Skeletal muscle cell (primary cell): ENCODE measurements at regions not wholly inside any gene's neighbourhood (a gene's known extent, or its start where the extent isn't known, plus 50 kb on each side); places are given as distances from the start of the nearest gene placed in this dataset.
"Not testable (repeated sequence)": the region's sequence is repeated elsewhere in the genome, so short reads cannot be mapped to it uniquely, and the experiment has no call there.

Experiments
- DNase-seq: peaks from one replicate; pipeline ENCODE4 v3.0.0-alpha.2; 2010; ENCODE audit warnings: low read depth
- H3K4me3 ChIP-seq: 2 replicates; pipeline ENCODE4 v1.5.1; 2011; ENCODE audit warnings: low read depth, mild to moderate bottlenecking, control low read depth, low read length, moderate library complexity

DNA sequence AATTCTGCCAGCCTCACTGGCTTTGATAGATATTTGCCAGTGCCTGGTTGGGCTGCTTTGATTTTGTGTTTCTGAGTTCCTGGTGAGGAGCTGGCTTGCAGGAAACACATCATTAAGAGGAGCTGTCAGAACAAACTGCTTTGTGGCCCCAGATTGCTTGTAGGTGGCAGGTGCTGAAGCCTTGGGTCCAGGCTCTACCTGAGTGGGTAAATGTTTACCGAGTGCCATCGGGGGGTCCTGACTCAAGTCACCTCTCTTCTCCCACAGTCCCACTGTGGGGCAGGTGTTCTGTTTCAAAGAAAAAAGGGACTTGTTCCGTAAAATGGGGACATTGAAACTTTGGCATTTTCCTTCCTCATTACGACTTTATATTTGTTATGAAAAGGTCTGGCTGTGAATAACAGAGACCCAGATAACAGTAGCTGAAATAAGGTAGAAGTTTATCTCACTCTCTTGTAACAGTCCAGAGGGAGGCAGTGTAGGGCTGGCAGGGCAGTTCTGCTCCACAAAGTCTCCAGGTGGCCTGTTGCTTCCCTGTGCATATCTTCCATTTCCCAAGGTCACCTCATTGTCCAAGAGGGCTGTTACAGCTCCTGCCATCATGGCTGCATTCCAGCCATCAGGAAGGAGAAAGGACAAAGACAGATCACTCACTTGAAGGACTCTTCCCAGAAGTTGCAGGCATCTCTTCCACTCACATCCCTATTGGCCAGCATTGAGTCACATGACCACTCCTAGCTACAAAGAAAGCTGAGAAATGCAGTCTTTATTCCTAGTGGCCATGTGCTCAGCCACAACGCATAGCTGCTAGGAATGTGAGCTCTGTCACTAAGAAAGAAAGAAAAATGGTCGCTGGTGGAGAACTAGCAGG is 149.9 kb upstream of the KCNG1 start:
- H3K4me3 ChIP-seq: no peak overlapping the region
- no peak for DNase-seq

GRCh38 chr20:51171141-51171540 is 148.2 kb upstream of the KCNG1 start:
- no peak overlapping the region for H3K4me3 ChIP-seq

DNA sequence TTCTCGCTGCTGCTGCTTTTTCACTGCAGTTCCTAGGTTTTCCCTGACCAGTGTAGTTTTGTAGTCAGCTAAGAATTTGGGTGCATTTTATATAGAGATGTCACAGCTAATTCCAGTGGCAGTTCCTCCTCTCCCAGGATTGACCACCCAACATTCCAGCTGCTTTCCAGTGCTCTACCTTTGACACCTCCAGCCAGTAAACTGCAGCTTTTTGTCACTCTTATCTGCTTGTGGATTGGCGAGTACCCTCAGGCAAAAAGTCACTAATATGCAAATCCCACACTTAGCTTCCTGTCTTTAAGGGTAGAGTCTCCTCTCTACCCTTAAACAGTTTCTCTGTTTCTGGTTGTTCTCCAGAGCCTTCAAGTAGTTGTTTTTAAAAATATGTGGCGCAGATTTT is 146.9 kb upstream of the KCNG1 start:
- DNase-seq: no peak
- no peak overlapping the region for H3K4me3 ChIP-seq

More at GRCh38 chr20:51171141-51171540, 148.2 kb upstream of the KCNG1 start:
- DNase-seq: no peak

DNA sequence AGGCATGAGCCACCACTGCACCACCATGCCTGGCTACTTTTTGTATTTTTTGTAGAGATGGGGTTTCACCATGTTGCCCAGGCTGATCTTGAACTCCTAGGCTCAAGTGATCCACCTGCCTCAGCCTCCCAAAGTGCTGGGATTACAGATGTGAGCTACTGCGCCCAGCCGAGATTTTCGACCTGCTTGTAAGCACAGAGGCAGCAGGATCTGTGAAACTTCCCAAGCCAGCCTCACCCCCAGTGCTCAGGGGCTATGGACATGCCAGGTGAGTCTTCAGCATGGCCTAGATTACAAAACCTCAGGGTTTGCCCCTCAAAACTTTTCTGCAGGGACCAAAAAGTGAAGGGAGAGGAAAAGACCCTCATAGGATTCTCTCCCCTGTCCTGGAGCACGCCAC is 145.0 kb upstream of the KCNG1 start:
- DNase-seq, H3K4me3 ChIP-seq: not testable (repeated sequence)

- H3K4me3 ChIP-seq: no peak overlapping the region
- no peak for DNase-seq
Measured at GRCh38 chr20:51166489-51166888, 143.6 kb upstream of the KCNG1 start.

DNA sequence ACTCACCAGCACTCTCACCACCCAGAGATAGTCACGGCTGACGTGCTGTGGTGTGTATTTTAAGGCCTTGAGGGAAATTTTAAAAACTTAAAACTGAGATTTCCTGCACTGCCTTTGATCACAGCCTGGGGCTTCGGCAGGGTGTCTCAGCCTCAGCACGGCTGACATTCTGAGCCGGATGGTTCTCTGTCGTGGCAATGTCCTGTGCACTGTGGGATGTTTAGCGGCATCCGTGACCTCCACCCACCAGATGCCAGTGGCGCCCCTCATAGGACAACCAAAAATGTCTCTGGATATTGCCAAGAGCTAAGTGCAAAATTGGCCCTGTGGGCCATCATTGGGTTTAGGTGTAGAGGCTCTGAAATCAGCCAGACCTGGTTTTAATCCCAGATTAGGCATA is 142.2 kb upstream of the KCNG1 start:
- DNase-seq: no peak
- H3K4me3 ChIP-seq: no peak overlapping the region

GRCh38 chr20:51164731-51165130 is 141.8 kb upstream of the KCNG1 start:
- no peak overlapping the region for H3K4me3 ChIP-seq
- DNase-seq: no peak

DNA sequence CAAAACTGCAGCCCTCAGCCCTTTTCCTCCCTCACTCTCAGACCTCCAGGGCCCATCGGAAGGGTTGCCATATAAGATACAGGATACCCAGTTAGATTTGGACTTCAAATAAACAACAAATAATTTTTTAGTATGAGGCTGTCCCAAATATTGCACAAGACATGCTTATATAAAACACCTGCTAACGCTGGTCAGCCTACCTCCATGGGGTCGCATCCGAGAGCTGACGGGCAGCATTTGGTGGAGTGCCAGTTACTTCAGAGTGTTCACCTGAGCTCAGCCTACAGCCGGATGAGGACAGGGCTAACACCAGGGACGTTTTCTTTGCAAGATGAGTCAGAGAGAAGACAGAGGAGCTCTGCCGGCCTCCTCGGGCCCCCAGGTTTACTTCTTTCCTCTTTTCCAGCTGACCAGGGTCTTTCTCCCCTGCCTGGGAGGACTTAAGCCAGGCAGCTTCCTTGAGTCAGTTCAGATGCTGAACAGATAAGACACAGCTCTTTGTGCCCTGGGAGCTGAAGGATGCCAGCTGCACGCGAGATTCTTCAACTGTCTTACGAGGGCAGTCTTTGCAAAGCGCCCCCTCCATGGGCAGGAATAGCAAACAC is 141.2 kb upstream of the KCNG1 start:
- H3K4me3 ChIP-seq: no peak overlapping the region
- DNase-seq: no peak

DNA sequence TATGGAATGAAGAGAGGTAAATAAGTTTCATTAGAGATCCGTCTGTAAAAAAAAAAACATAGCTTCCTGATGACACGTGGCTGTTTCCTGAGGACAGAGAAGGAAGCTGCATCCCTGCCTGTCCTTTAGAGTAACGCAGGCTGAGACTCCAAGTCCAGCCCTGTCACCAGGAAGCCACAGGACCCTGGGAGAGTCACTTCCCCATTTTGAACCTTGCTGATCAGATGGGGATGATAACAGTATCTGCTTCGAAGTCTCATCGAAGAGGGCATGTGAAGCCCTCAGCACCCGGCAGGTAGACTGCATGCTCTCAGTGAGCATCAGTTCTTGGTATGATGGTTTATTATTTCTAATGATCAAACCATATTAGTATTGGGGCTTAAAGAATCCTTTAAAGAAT is 139.1 kb upstream of the KCNG1 start:
- no peak overlapping the region for H3K4me3 ChIP-seq
- no peak for DNase-seq

- DNase-seq: no peak
Measured at GRCh38 chr20:51160821-51161220, 137.9 kb upstream of the KCNG1 start.

DNA sequence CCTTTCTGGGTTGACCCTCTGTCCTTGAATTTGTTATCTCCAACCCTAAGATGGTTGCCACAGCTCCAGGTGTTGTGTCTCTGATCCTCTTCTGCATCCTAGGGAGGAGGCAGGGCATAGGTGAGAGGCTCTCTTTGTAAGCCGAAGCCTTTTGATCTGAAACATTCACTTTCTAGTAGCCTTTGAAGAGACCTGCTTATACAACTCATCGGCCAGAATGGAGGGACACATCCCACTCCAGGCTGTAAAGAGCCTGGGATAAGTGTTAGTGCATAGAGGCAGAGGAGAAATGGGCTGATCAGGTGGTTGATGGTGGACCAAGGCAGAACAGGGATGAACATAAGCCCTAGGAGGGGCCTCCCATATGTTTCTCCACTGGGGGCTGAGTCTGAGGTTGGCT is 137.1 kb upstream of the KCNG1 start:
- H3K4me3 ChIP-seq: no peak overlapping the region
- no peak for DNase-seq

More at GRCh38 chr20:51160821-51161220, 137.9 kb upstream of the KCNG1 start:
- H3K4me3 ChIP-seq: no peak overlapping the region

- no peak for DNase-seq
- no peak overlapping the region for H3K4me3 ChIP-seq
Measured at GRCh38 chr20:51159303-51159702, 136.4 kb upstream of the KCNG1 start.

DNA sequence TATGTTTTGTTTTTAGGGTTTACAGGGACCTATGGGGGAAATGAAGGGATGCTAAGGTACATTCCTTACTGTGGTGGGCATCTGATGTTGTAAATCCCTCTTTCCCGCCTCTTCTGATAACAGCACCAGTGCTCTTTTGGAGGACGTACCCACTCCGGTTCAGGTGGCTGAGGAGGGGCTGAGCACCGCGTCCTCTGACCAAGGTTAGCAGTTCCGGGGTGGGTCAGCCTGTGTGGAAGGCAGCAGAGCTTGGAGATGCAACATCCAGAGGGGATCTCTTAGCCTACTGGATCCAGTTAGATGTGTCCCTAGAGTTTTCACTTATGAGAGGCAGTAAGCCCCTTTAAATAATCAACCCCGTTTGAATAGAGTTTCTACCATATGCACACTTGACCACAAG is 135.3 kb upstream of the KCNG1 start:
- H3K4me3 ChIP-seq: no peak overlapping the region
- no peak for DNase-seq

DNA sequence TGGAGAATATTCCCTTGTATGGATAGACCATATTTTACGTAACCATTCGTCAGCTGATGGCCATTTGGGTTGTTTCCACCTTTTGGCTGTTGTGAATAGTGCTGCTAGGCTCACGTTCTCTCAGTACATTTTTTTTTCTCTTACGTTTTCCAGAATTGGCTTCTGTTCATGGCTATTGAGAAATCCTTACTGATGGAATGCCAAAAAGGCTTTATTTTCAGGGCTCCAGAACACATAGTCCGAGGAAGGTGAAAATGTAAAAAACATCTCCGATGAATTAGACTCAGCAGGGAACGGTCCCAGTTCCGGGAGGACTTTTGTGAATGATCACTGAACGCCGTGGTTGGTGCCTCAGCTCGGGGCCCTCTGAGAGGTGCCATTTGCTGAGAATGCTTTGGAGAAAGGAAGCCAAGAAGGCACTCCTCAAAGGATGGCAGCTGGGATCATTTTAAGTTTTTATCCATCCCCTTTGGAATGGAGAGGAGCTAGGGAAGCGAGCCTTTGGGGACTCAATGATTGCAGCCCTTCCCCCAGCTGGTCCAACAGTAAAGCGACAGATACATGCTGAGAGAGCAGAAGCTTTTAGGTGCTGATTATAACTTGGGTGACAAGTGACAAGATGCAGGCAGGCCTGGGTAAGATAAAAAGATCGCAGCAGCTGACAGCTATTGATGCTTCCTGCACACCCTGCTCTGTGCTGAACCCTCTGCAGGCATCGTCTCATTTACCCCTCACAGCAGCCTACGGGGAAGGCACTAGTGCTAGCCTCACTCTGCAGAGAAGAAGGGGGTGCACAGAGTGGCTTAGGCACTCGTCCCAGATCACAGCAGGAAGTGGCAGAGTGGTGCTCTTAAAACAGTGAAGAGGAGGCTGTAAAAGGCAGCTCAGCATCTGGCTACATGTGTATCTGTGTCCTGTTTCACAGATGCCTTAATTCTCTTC is 133.4 kb upstream of the KCNG1 start:
- peak; percentile 72 for DNase-seq

DNA sequence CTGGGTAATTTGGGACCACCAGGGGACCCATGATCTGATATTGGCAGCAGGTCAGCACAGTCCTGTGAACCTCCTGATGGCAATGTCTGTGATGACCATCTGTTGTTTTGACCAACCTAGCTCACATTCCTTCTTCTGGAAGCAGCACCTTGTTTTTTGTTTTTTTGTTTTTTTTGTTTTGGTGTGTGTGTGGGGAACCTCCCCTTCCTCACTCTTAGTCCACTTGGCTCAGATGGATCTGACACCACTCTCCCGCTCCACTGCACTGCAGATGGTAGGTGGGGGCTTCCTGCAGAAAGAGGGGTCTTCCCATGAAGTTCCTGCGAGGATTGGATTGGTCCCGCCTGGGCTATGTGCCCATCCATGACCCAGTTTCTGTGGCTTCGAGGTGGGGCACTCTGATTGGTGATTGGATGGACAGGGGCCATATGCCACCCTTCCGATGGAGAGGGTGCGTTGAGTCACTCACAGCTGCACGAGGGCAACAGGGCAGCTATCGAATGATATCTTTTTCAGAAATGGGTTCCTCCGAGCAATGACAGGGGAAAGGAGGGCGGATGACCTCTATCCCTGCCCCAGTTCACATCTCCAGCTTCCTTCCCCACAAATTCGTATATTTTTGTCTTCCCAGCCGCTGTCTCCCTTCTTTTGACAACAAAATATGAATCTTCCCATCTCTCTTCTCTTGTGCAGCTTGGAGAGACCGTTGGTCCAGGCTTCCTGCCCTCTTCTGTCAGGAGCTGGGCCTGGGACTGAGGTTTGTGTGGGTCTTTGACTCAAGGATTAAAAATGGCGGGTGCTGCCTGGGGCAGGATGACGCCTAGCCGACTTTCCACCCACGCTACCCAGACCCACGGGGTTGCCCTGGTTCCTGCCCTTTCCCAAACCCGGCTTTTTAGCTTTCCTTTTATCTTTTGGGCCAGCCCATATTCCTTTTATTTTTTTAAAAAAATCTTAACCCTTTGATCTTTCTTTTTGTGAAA is 132.1 kb upstream of the KCNG1 start:
- no peak overlapping the region for H3K4me3 ChIP-seq
- DNase-seq: no peak

More for the DNA sequence above, 133.4 kb upstream of the KCNG1 start:
- no peak overlapping the region for H3K4me3 ChIP-seq

GRCh38 chr20:51153867-51154707 is 131.2 kb upstream of the KCNG1 start:
- H3K4me3 ChIP-seq: no peak overlapping the region
- no peak for DNase-seq

DNA sequence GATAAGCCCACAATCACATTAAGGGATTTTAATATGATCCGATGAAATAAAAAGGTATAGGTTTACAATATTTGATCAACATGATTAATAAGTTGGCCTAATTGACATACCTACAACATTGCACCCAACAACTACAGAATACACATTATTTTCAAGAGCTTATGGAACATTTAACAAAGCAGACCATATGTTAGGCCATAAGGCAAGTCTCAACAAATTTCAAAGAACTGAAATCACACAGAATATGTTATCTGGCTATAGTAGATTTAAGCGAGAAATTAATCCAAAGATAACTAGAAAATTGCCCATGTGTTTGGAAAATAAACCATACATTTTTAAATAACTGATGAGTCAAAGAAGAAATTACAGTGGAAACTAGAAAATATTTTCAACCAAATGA is 126.0 kb upstream of the KCNG1 start:
- DNase-seq: no peak

DNA sequence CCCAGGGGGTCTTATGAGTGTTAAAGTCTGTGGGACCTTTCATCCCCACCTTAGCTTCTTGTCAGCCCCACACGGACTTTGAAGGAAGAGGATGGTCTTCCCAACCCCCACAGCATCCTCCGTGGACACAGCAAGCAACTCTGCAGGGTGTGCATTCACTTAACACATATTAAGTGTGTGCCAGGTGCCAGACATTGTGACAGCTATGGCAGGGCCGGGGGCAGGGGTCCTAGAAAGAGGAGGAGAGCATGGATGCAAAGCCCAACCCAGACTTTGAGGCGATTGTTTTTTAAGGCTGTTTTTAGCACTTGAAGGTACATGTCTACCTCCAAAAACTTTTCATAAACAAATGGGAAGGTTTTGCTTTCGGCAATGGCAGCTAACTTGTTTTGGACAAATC is 121.6 kb upstream of the KCNG1 start:
- no peak for DNase-seq
- H3K4me3 ChIP-seq: no peak overlapping the region

More for the DNA sequence above, 126.0 kb upstream of the KCNG1 start:
- no peak overlapping the region for H3K4me3 ChIP-seq
